GM18868 (cell line): ENCODE measurements at regions not wholly inside any gene's neighbourhood (a gene's known extent, or its start where the extent isn't known, plus 50 kb on each side); places are given as distances from the start of the nearest gene placed in this dataset.
"Not testable (repeated sequence)": the region's sequence is repeated elsewhere in the genome, so short reads cannot be mapped to it uniquely, and the experiment has no call there.

Experiments used
- ATAC-seq: cut with Tn5 transposase; IDR thresholded peaks from one replicate; pipeline ENCODE4 v1.9.1; 2021; ENCODE audit warnings: mild to moderate bottlenecking, moderate library complexity; ENCODE audit not compliant: unreplicated experiment

DNA sequence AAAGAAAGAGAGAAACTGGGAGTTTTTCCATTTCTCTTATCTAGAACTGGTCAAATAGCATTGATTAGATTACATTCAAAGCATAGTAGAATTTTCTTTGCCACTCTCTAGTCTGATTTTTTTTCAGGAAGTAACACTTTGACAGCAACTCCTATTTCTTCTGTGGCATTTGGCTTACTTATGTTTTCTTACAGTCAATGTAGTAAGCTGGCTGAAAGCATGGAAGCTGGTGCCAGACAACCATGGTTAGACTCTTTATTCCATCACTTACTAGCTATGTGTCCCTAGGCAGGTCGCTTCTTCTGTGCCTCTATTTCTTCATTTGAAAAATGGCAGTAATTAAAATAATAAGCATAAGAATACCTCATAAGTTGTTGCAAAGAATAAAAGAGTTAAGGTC lies 54.2 kb upstream of the OPRM1 start:
- no peak for ATAC-seq

DNA sequence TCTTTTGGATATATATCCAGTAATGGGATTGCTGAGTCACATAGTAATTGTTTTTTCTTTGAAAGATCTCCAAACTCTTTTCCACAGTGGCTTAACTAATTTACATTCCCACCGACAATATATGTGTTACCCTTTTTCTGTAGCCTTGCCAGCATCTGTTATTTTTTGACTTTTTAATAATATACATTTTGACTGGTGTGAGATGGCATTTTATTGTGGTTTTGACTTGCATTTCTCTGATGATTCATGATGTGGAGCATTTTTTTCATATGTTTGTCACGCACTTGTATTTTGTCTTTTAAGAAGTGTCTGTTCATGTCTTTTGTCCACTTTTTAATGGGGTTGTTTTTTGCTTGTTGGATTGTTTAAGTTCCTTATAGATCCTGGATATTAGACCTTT lies 58.9 kb upstream of the OPRM1 start:
- ATAC-seq, result no peak

DNA sequence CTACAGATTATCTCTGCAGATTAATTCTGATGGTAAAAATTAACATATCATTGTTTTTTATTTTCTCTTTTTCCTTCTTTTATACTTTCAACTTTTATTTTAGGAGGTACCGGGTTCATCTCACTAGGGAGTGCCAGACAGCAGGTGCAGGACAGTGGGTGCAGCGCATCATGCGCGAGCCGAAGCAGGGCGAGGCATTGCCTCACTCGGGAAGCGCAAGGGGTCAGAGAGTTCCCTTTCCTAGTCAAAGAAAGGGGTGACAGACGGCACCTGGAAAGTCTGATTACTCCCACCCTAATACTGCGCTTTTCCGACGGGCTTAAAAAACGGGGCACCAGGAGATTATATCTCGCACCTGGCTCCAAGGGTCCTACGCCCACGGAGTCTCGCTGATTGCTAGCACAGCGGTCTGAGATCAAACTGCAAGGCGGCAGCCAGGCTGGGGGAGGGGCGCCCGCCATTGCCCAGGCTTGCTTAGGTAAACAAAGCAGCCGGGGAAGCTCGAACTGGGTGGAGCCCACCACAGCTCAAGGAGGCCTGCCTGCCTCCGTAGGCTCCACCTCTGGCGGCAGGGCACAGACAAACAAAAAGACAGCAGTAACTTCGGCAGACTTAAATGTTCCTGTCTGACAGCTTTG lies 60.0 kb upstream of the OPRM1 start:
- ATAC-seq, result not testable (repeated sequence)

DNA sequence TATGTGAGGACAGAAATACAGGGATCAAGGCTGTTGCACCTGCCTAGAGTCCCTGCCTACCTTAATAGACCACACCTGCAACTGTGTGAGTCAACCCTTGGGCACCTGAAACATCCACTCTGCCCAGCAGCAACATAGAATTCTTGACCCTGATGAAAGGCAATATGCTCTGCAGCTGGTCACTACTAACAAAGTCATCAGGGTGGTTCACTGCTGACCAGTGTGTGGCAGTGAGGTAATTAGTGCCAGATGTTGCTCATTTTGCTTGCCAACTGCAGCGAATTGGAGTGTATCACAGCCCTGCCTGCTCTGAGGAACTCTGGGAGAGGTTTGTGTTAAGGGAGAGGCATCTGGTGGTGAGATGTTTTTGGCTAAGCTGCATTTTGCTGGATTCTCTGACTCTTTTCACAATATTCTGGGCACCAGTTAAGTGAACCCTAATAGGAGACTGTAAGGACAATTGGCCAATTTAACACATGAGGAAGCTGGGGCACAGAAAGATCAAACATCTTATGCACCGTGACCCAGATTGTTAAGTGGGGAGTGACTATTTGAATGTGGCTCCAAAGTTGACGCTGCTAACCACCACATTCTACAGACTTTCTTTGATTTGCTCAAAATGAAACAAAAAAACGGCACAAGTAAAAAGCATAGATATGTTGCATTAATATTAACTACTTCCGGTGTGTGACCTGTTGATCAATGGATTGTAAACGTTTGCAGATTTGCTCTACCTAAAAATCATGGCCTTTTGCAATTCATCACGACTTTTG lies 61.9 kb upstream of the OPRM1 start:
- peak; percentile 70 for ATAC-seq

DNA sequence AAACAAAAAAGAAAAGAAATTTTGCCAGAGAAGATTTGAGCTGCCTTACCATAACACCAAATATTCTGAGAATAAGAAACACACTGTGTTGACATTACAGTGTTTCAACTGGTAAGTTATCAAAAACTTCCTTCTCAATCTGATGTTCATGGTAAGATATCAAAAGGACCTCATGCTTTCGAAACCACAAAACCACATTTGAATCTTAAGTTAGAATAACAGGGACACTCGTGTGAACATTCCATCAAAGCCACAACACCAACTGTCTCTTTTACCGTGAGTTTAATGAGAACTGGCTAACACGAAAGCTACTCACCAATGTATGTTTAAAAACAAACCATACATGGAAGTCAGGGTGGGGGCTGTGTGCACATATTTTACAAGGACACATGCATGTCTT lies 73.0 kb upstream of the OPRM1 start:
- no peak for ATAC-seq

DNA sequence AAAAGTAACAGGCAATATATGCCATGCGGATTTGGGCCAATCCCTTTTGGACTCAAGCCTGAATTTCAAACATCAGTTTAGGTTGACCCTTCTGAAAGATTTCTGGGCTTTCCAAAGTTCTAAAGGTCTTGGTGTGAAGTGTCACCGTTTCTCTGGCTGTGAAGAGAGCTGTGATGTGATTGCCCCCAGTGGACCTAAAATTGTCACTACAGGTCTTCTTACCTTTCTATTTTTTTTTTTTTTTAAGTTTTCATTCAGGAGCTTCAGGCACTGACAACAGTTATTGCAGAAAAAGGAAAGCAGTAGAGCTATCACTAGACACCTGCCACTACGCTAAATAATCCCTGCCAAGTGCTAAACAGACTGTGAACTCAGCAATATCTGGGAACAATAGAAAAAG lies 75.7 kb upstream of the OPRM1 start:
- ATAC-seq, result no peak

DNA sequence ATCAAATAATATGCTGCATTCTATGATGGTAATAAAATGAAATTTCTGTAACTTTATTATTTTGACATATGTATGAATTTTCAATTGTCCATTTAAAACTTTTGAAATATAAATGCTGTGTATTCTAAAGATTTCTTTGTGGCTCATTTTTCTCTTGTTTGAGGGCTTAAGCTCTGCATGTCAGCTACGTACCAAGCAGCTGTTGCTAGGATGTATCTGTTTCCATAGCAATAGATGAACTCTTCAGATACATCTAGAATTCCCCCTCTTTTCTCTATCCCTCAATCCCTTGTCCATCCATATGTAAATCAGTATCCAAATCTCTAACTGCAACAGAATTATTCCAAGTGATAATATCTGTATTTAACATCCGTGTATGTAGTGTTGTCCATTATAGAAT lies 76.5 kb upstream of the OPRM1 start:
- no peak for ATAC-seq

DNA sequence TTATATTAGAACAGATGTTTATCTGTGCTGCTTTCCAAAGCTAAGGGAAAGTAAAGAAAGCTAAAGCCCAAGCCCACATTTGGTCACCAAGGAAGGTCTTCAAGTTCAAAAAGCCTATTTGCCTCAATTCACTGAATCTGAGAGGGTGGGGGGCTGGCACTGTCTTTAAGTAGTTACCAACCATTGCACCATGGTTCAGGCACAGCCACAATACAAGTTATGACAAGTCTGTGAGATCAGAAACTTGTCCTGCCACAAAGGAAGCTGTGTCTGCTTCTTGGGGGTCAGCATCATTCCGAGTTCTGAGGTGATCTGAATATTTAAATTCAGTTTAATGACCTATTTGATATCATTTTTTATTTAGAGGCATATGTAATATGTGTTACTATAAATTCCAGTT lies 78.3 kb upstream of the OPRM1 start:
- ATAC-seq, result no peak

DNA sequence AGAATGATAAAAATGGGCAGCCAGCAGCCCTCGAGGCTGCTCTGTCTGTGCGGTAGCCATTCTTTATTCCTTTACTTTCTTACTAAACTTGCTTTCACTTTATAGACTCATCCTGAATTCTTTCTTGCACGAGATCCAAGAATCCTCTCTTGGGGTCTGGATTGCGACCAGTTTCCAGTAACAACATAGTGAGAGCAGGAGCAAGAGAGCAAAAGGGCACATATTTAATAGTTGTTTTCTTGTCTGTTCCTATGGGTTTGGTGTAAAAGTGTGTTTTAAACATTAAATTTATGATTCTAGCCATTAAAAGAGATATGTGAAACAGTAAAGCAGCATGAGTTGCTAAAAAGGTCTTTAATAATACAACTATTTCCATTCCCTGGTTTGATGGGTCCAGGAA lies 78.8 kb upstream of the OPRM1 start:
- no peak for ATAC-seq

DNA sequence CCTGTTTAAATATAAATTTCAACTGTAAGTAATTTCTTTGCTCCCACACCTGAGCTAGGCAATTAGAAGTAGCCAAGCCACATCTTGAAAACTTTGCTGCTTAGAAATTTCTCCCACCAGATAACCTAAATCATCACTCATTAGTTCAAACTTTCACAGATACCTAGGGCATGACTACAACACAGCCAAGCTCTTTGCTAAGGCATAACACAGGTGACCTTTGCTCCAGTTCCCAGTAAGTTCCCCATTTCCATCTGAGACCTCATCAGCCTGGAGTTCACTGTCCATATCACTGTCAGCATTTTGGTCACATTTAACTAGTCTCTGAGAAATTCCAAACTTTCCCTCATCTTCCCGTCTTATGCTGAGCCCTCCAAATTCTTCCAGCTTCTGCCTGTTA lies 79.8 kb upstream of the OPRM1 start:
- ATAC-seq, result no peak

DNA sequence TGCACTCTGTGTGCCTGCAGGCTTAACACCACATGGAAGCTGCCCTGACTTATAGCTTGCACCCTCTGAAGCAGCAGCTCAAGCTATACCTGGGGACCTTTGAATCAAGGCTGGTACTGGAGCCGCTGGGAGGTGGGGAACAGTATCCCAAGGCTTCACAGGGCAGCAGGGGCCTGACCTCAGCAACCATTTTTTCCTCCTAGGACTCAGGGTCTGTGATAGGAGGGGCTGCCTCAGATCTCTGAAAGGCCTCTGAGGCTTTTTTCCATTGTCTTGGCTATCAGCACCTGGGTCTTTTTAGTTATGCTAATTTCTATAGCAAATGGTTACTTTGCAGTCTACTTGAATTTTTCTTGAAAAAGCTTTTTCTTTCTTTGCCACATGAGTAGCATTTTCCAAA lies 80.2 kb upstream of the OPRM1 start:
- ATAC-seq, result no peak

DNA sequence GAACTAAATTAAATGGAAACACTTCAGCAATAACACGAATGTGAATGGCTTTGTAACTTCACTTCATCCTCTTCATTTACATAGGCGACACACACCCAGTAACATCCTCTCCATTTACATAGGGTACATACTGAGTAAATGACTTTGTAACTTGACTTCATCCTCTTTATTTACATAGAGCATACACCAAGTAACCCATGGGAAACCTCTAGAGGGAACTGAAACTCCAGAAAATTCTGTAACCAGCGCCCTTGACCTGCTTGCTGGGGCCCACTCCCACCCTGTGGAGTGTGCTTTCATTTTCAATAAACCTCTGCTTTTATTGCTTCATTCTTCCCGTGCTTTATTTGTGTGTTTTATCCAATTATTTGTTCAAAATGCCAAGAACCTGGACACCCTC lies 81.6 kb upstream of the OPRM1 start:
- ATAC-seq, result peak; percentile 95

DNA sequence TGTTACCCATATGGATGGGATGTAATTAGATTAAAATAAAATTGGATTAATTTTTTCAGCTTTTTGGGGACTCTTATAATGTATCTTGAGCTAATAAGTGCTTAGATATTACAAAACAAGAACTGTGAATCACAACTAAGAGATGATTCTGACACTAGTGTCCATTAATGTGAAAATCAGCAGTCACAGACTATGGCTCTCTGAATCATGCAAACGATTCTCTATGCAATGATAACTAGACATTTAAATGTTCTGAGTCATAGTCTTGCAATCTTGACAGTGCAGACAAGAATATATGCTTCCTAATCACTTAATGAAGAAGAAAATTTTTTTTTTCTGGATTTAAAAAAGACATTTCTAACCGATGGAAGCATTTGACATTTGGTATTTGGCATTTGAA lies 82.2 kb upstream of the OPRM1 start:
- no peak for ATAC-seq

DNA sequence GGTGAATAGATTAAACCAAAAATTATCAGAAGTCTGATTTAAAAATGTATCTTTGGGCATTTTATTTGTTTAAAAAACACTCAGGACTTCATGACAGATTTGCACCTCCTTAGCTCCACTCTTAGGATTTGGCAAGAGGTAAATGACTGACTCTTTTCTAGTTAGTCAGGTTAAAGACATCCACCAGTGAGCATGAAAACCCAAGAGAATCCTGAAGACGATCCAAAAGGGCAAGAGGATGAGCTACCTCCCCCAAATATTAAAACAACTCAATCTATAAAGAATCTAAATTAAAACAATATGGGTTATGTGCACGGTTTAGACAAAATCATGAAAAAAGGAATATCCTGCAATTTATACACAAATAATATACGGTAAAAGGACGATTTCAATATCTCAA lies 89.4 kb upstream of the OPRM1 start:
- no peak for ATAC-seq

DNA sequence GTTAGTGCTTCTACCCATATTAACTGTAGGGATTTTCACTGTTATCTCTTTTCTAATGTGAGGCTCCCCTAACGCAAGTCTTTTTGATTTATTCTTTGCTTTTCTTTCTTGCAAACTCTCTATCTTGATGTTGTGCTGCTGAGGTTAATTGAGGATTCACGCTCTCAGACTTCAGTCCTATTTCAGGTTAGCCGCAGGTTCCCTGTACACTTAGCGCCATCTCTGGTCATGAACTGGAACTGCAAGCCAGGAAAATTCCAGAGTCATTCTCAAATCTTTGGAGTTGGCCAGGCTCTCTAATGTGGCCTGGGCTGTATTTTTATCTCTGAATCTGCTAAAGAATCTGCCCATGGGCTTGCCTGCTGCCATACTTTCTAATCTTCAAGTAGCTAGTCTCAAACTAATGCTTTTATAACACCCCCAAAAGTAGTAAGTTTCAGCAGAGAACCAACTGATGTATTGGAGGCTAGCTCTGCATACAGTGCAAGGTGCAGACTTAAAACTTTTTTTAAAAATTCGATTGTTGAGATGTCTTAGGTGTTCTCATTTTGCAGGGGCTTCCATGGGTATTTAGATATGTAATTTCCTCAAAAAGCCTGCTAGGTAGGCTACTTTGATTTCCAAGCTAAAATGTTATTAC lies 91.1 kb upstream of the OPRM1 start:
- peak; percentile 68 for ATAC-seq

DNA sequence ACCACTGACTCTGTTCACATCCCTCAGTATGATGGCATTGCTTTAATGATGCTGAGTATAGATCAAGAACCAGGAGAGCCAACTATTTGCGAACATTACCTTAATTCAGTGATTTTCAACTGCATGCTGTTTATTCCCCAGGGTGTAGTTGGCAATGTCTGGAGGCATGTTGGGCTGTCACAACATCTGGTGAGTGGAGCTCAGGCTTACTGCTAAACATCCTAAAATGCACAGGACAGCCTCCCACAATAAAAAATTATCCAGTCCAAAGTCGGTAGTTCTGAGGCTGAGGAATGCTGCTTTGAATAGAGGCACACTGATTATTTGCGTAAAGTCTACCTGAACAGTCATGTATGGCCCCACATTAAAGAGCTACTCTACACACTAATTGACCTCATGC lies 94.8 kb upstream of the OPRM1 start:
- no peak for ATAC-seq

DNA sequence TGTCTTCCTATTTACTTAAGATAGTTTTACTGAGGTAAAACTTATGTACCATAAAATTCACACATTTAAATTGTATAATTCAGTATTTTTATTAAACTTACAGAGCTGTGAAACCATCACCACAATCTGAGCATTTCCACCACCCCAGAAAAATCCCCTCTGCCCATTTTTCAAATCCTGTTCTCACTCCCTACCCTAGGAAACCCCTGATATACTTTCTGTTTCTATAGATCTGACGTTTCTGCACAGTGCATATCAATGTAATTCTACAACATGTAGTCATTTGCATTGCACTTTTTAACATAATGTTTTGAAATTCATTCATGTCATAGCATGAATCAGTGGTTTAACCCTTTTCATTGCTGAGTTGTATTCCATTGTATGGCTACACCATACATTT lies 96.7 kb upstream of the OPRM1 start:
- peak; percentile 79 for ATAC-seq

DNA sequence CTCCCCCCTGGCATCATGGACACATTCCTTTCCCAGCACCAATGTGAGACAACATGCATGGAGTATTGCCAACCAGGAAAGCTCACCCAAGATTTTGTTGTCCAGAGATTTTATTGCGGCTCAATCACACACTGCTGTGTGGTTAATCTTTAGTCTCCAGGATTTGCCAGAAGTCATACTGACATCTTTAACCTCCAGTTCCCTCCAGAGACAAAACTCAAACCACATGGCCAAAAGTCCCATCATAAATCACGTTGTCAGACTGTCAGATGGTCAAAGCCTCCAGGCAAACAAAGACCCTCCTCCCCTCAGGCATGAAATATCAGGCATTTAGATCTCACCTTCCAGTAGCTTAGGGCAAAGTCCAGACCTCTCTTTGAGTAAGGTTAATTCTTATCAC lies 97.3 kb upstream of the OPRM1 start:
- no peak for ATAC-seq

DNA sequence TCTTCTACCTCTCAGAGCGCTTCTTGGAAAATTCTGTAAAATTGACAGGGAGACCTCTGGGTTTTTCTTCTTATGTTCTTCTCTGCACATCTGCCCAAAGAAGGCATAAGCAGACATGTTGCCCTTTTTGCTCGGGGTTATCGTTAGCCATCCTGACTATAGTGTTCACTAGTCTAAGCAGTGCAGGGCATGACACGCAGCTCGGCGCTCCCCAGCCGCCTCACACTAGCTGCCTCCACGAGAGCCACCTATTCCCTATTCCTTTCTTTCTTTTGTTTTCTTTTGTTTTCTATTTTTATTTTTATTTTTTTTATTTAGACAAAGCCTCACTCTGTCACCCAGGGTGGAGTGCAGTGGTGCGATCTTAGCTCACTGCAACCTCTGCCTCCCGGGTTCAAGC lies 100.2 kb upstream of the OPRM1 start:
- no peak for ATAC-seq

DNA sequence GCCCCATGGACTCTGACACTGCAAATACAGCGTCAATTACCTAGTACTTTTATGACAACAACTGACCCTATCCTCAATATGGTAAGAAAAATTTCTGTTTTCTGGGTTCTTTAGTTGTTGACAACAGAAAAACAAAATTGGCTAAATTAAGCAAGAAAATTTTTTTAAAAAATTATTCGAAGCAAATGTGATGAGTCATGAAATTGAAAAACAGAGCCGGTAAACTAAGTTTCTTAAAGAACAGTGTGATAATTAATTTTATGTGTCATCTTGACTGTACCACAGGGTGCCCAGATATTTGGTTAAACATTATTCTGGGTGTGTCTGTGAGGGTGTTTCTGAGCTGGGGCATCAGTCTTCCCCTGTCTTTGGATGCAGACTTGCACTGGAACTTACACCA lies 107.6 kb upstream of the OPRM1 start:
- ATAC-seq, result no peak

DNA sequence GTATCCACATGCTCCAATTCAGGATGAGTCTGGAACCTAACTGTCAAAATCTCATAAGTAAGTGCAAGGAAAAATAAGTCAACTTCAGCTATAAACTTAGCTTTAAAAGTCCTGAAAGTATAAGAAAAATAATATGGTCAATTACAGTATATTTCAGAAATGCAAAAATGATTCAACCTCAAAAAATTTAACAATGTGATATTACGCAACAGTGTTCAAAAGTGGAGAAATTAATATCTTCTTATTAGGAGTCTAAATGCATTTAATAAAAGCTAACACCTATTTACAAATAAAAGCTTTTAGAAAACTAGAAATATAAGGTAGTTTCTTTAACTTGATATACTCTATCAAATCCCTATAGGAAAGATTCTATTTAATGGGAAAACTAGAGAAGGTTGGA lies 111.2 kb upstream of the OPRM1 start:
- ATAC-seq, result no peak

DNA sequence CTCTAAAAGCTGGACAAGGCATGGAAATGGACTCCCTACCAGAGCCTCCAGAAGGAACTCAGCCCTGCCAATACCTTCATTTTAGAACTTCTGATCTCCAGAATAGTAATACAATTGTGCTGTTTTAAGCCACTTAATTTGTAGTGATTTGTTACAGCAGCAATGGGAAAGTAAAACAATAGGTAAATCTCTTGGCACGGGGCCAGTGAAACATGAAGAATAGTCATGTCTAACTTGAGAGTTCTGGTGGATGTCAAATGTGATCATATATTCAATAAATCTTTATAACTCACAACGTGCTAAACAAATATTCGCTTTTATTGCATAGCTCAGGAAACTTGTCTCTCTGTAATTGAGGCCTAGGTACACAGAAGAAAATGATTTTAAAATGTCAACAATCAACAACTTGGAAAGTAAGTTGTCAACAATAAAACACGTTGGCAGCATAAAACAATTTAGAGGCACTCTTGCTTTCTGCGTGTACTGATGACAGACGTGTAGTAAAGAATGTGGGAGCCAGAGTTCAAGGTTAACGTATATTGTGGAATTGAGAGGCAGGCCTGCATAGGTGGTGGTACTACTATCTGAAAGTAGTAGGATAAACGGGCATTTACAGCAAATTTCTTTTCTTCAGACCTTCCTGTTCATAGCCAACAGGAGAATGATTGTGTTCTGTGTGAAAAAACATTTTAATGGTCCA lies 140.5 kb upstream of the OPRM1 start:
- ATAC-seq, result no peak
